Eye (tissue), 1 donor: ENCODE measurements at regions not wholly inside any gene's neighbourhood (a gene's known extent, or its start where the extent isn't known, plus 50 kb on each side); places are given as distances from the start of the nearest gene placed in this dataset.
A peak's percentile ranks its signal among the peaks of the same experiment; 100 is the strongest.
"Not testable (repeated sequence)": the region's sequence is repeated elsewhere in the genome, so short reads cannot be mapped to it uniquely, and the experiment has no call there.

Source experiments
- DNase-seq: peaks from one replicate; pipeline ENCODE4 v3.0.0-alpha.2; 2015

GRCh38 chr5:158007336-158007735 lies 148.4 kb upstream of the CLINT1 start:
- no peak for DNase-seq

- no peak for DNase-seq
Observed at GRCh38 chr5:157999696-158000095, 140.8 kb upstream of the CLINT1 start.

GRCh38 chr5:157997991-157998504 lies 139.1 kb upstream of the CLINT1 start:
- DNase-seq = no peak

GRCh38 chr5:157994906-157995519 lies 136.1 kb upstream of the CLINT1 start:
- DNase-seq = peak; percentile 78

GRCh38 chr5:157993986-157994691 lies 135.2 kb upstream of the CLINT1 start:
- DNase-seq = no peak

- DNase-seq = no peak
Observed at GRCh38 chr5:157993201-157993600, 134.3 kb upstream of the CLINT1 start.

- DNase-seq = no peak
Observed at GRCh38 chr5:157990583-157991181, 131.7 kb upstream of the CLINT1 start.

- DNase-seq = no peak
Observed at GRCh38 chr5:157989296-157989695, 130.4 kb upstream of the CLINT1 start.

GRCh38 chr5:157987259-157987658 lies 128.3 kb upstream of the CLINT1 start:
- no peak for DNase-seq

GRCh38 chr5:157986431-157986990 lies 127.6 kb upstream of the CLINT1 start:
- no peak for DNase-seq

GRCh38 chr5:157984611-157985010 lies 125.7 kb upstream of the CLINT1 start:
- DNase-seq = no peak

- no peak for DNase-seq
Observed at GRCh38 chr5:157983906-157984551, 125.1 kb upstream of the CLINT1 start.

- peak; percentile 45 for DNase-seq
Observed at GRCh38 chr5:157978061-157978460, 119.1 kb upstream of the CLINT1 start.

GRCh38 chr5:157976429-157976828 lies 117.5 kb upstream of the CLINT1 start:
- DNase-seq = no peak

GRCh38 chr5:157972579-157972978 lies 113.6 kb upstream of the CLINT1 start:
- no peak for DNase-seq

- DNase-seq = peak; percentile 76
Observed at GRCh38 chr5:157971571-157972216, 112.7 kb upstream of the CLINT1 start.

- DNase-seq = not testable (repeated sequence)
Observed at GRCh38 chr5:157968570-157968969, 109.6 kb upstream of the CLINT1 start.

- DNase-seq = no peak
Observed at GRCh38 chr5:157965989-157966388, 107.0 kb upstream of the CLINT1 start.

- no peak for DNase-seq
Observed at GRCh38 chr5:157965040-157965678, 106.2 kb upstream of the CLINT1 start.

GRCh38 chr5:157963761-157964160 lies 104.8 kb upstream of the CLINT1 start:
- no peak for DNase-seq

- DNase-seq = no peak
Observed at GRCh38 chr5:157963244-157963643, 104.3 kb upstream of the CLINT1 start.

GRCh38 chr5:157962686-157963085 lies 103.7 kb upstream of the CLINT1 start:
- not testable (repeated sequence) for DNase-seq
